OCI-LY3 (cell line): ENCODE measurements at regions not wholly inside any gene's neighbourhood (a gene's known extent, or its start where the extent isn't known, plus 50 kb on each side); places are given as distances from the start of the nearest gene placed in this dataset.

Experiments
- H2AFZ ChIP-seq: fragments of 200-600, 300-600 bp; shearing (Covaris generic); 2 replicates; pipeline ENCODE4 v1.6.0; 2014; ENCODE audit warnings: antibody characterized with exemption, low read depth, low read length
- H3K27ac ChIP-seq: fragments of 200-600, 300-600 bp; sonication (generic); 2 replicates; pipeline ENCODE4 v1.5.1; 2014; ENCODE audit warnings: mild to moderate bottlenecking, low read length, moderate library complexity, mixed read lengths
- H3K27me3 ChIP-seq: fragments of 200-600, 300-600 bp; sonication (generic); 2 replicates; pipeline ENCODE4 v1.6.1; 2014; ENCODE audit warnings: low read depth, low read length, mixed read lengths
- H3K36me3 ChIP-seq: fragments of 200-600, 300-600 bp; sonication (generic); replicated peaks from 2 replicates; pipeline ENCODE3; 2014; ENCODE audit warnings: low read depth, low read length, mixed read lengths
- H3K4me1 ChIP-seq: fragments of 300-600, 200-600 bp; sonication (generic); 2 replicates; pipeline ENCODE4 v1.6.1; 2014; ENCODE audit warnings: low read length, mixed read lengths
- H3K4me2 ChIP-seq: fragments of 200-600, 300-600 bp; sonication (generic); 2 replicates; pipeline ENCODE4 v1.6.1; 2014; ENCODE audit warnings: low read length, mixed read lengths
- H3K4me3 ChIP-seq: fragments of 300-600, 200-600 bp; sonication (generic); 2 replicates; pipeline ENCODE4 v1.5.1; 2014; ENCODE audit warnings: antibody characterized with exemption, mild to moderate bottlenecking, low read length, moderate library complexity
- H3K79me2 ChIP-seq: fragments of 300-600, 200-600 bp; shearing (Covaris generic); 2 replicates; pipeline ENCODE4 v1.6.1; 2014; ENCODE audit warnings: mild to moderate bottlenecking, low read length, mixed read lengths
- H3K9ac ChIP-seq: fragments of 300-600, 200-600 bp; shearing (Covaris generic); 2 replicates; pipeline ENCODE4 v1.6.0; 2014; ENCODE audit warnings: mild to moderate bottlenecking, low read length, moderate library complexity
- H3K9me3 ChIP-seq: fragments of 200-600, 300-600 bp; shearing (Covaris generic); 2 replicates; pipeline ENCODE4 v1.6.1; 2014; ENCODE audit warnings: low read length, mixed read lengths; ENCODE audit not compliant: insufficient read depth
- H4K20me1 ChIP-seq: fragments of 200-600, 300-600 bp; sonication (generic); 2 replicates; pipeline ENCODE4 v1.6.1; 2016; ENCODE audit warnings: low read length, mixed read lengths; ENCODE audit not compliant: insufficient read depth
- CTCF ChIP-seq: fragments of 200-600, 300-600 bp; sonication (generic); IDR thresholded peaks from 2 replicates; pipeline ENCODE4 v1.5.1; 2014; ENCODE audit warnings: antibody characterized with exemption, low read length, low read depth
- EZH2phosphoT487 ChIP-seq: fragments of 200-600 bp; shearing (Covaris generic); IDR thresholded peaks from 2 replicates; pipeline ENCODE4 v1.6.1; 2018; ENCODE audit warnings: antibody characterized with exemption, mixed run types, low read depth

GRCh38 chr9:23557689-23558088 lies 268.4 kb downstream of the ELAVL2 start:
- Histone ChIP-seq H3K36me3 (no peaks in the 10 kb centered on the region), H3K27me3 (no peaks in the 10 kb centered on the region), H3K4me3 (no peak overlapping the region), H3K27ac (no peak overlapping the region), H2AFZ (no peak overlapping the region), H3K4me1 (no peaks in the 10 kb centered on the region), H3K9me3 (no peaks in the 10 kb centered on the region), H3K4me2 (no peak overlapping the region), H3K9ac (no peak overlapping the region), H3K79me2 (no peaks in the 10 kb centered on the region), H4K20me1 (no peaks in the 10 kb centered on the region)
- TF ChIP-seq CTCF, result no peak

GRCh38 chr9:23559522-23559921 lies 266.5 kb downstream of the ELAVL2 start:
- H3K4me3 ChIP-seq, result no peak overlapping the region
- H3K4me1 ChIP-seq, result no peaks in the 10 kb centered on the region
- no peak overlapping the region for H3K9ac ChIP-seq
- H3K27me3 ChIP-seq, result no peaks in the 10 kb centered on the region
- no peak for TF ChIP-seq EZH2phosphoT487
- no peak for TF ChIP-seq CTCF
- no peaks in the 10 kb centered on the region for H3K9me3 ChIP-seq
- H4K20me1 ChIP-seq, result no peaks in the 10 kb centered on the region
- H3K36me3 ChIP-seq, result no peaks in the 10 kb centered on the region
- no peak overlapping the region for H3K27ac ChIP-seq
- no peaks in the 10 kb centered on the region for H3K79me2 ChIP-seq
- H3K4me2 ChIP-seq, result no peak overlapping the region
- no peak overlapping the region for H2AFZ ChIP-seq

GRCh38 chr9:23563517-23563916 lies 262.5 kb downstream of the ELAVL2 start:
- Histone ChIP-seq H2AFZ (no peak overlapping the region), H3K4me1 (no peaks in the 10 kb centered on the region), H3K27ac (no peak overlapping the region), H3K4me3 (no peak overlapping the region), H3K79me2 (no peaks in the 10 kb centered on the region), H3K9me3 (no peaks in the 10 kb centered on the region), H4K20me1 (no peaks in the 10 kb centered on the region), H3K9ac (no peak overlapping the region), H3K27me3 (no peaks in the 10 kb centered on the region), H3K4me2 (no peak overlapping the region), H3K36me3 (no peaks in the 10 kb centered on the region)
- TF ChIP-seq CTCF (no peak), EZH2phosphoT487 (no peak)

- no peak for TF ChIP-seq EZH2phosphoT487
- no peak for TF ChIP-seq CTCF
- no peaks in the 10 kb centered on the region for H3K27me3 ChIP-seq
Measured at GRCh38 chr9:23567516-23568165, 258.4 kb downstream of the ELAVL2 start.

More at GRCh38 chr9:23567516-23568165, 258.4 kb downstream of the ELAVL2 start:
- no peak overlapping the region for H3K27ac ChIP-seq
- no peaks in the 10 kb centered on the region for H3K9me3 ChIP-seq
- no peak overlapping the region for H3K4me2 ChIP-seq
- no peak overlapping the region for H2AFZ ChIP-seq
- H3K79me2 ChIP-seq, result no peaks in the 10 kb centered on the region
- no peak overlapping the region for H3K4me3 ChIP-seq
- H4K20me1 ChIP-seq, result no peaks in the 10 kb centered on the region
- peaks cover 10% of the 10 kb centered on the region; the same call in 1 of the 2 replicates for H3K4me1 ChIP-seq
- no peaks in the 10 kb centered on the region for H3K36me3 ChIP-seq
- H3K9ac ChIP-seq, result no peak overlapping the region
